HG03442 (cell line): ENCODE measurements at regions not wholly inside any gene's neighbourhood (a gene's known extent, or its start where the extent isn't known, plus 50 kb on each side); places are given as distances from the start of the nearest gene placed in this dataset.

Experiments used
- ATAC-seq: cut with Tn5 transposase; IDR thresholded peaks from one replicate; pipeline ENCODE4 v1.9.1; 2021; ENCODE audit warnings: mild to moderate bottlenecking, moderate library complexity; ENCODE audit not compliant: unreplicated experiment

- no peak for ATAC-seq
These were observed 349.9 kb downstream of the TRIB2 start for GRCh38 chr2:13066676-13067075.

GRCh38 chr2:13067508-13067907, 350.8 kb downstream of the TRIB2 start:
- ATAC-seq: no peak

GRCh38 chr2:13089971-13090370, 373.2 kb downstream of the TRIB2 start:
- no peak for ATAC-seq

GRCh38 chr2:13091455-13091854, 374.7 kb downstream of the TRIB2 start:
- ATAC-seq: no peak

- no peak for ATAC-seq
These were observed 375.2 kb downstream of the TRIB2 start for GRCh38 chr2:13091861-13092378.

- no peak for ATAC-seq
These were observed 376.8 kb downstream of the TRIB2 start for GRCh38 chr2:13093416-13093991.

GRCh38 chr2:13102397-13103063, 385.8 kb downstream of the TRIB2 start:
- ATAC-seq: no peak

GRCh38 chr2:13103151-13103550, 386.4 kb downstream of the TRIB2 start:
- no peak for ATAC-seq

GRCh38 chr2:13103778-13104493, 387.2 kb downstream of the TRIB2 start:
- ATAC-seq: no peak

GRCh38 chr2:13104723-13105122, 388.0 kb downstream of the TRIB2 start:
- no peak for ATAC-seq

- ATAC-seq: peak; percentile 67
These were observed 389.6 kb downstream of the TRIB2 start for GRCh38 chr2:13106302-13106701.

GRCh38 chr2:13109516-13109915, 392.8 kb downstream of the TRIB2 start:
- ATAC-seq: no peak

- ATAC-seq: no peak
These were observed 394.1 kb downstream of the TRIB2 start for GRCh38 chr2:13110825-13111224.

GRCh38 chr2:13113002-13113401, 396.3 kb downstream of the TRIB2 start:
- ATAC-seq: no peak

GRCh38 chr2:13114391-13114790, 397.7 kb downstream of the TRIB2 start:
- ATAC-seq: no peak

GRCh38 chr2:13115643-13116042, 398.9 kb downstream of the TRIB2 start:
- ATAC-seq: no peak

- ATAC-seq: no peak
These were observed 404.4 kb downstream of the TRIB2 start for GRCh38 chr2:13121096-13121495.

GRCh38 chr2:13128139-13128538, 411.4 kb downstream of the TRIB2 start:
- ATAC-seq: no peak

GRCh38 chr2:13135369-13135768, 418.6 kb downstream of the TRIB2 start:
- ATAC-seq: no peak

GRCh38 chr2:13135856-13136255, 419.1 kb downstream of the TRIB2 start:
- ATAC-seq: no peak

- ATAC-seq: no peak
These were observed 420.9 kb downstream of the TRIB2 start for GRCh38 chr2:13137679-13138078.

- no peak for ATAC-seq
These were observed 424.6 kb downstream of the TRIB2 start for GRCh38 chr2:13141315-13141714.
